Activated T-helper 2 cell treated with anti-CD3 and anti-CD28 coated beads, Interferon-gamma antibody, Interleukin-2, Interleukin-4, amounts not matched to agents 10 μg/mL and 5 μg/mL and 100 μg/mL, durations not matched to agents 14 hours and 24 hours and 36 hours (primary cell): ENCODE measurements at regions not wholly inside any gene's neighbourhood (a gene's known extent, or its start where the extent isn't known, plus 50 kb on each side); places are given as distances from the start of the nearest gene placed in this dataset.

Experiments
- DNase-seq: peaks from one replicate; pipeline ENCODE4 v3.0.0; 2021; ENCODE audit warnings: low spot score
- H3K27ac Mint-ChIP-seq: one replicate; pipeline ENCODE4 v1.8.0; 2021; ENCODE audit warnings: mixed read lengths
- H3K27me3 Mint-ChIP-seq: one replicate; pipeline ENCODE4 v1.8.0; 2021; ENCODE audit warnings: low read depth, mixed read lengths
- H3K36me3 Mint-ChIP-seq: one replicate; pipeline ENCODE4 v1.8.0; 2021; ENCODE audit warnings: low read depth, mixed read lengths
- H3K4me1 Mint-ChIP-seq: one replicate; pipeline ENCODE4 v1.8.0; 2021; ENCODE audit warnings: low read depth, mixed read lengths
- H3K4me3 Mint-ChIP-seq: one replicate; pipeline ENCODE4 v1.8.0; 2021; ENCODE audit warnings: low read depth, mild to moderate bottlenecking, moderate library complexity, mixed read lengths
- H3K9me3 Mint-ChIP-seq: one replicate; pipeline ENCODE4 v1.8.0; 2021; ENCODE audit warnings: mixed read lengths
- intact Hi-C: fragments of 100-400 bp; cut with micrococcal nuclease; formaldehyde crosslinking; loops from one replicate; pipeline ENCODE4 v1.15.1; 2023

- no peak overlapping the region for H3K4me3 Mint-ChIP-seq
- no peaks in the 10 kb centered on the region for H3K36me3 Mint-ChIP-seq
- intact Hi-C loops, result no loop called here
- H3K27me3 Mint-ChIP-seq, result no peaks in the 10 kb centered on the region
- no peaks in the 10 kb centered on the region for H3K9me3 Mint-ChIP-seq
- no peak overlapping the region for H3K27ac Mint-ChIP-seq
- no peaks in the 10 kb centered on the region for H3K4me1 Mint-ChIP-seq
- no peak for DNase-seq
Observed at GRCh38 chr2:120892967-120893667, 157.4 kb downstream of the GLI2 start.

DNA sequence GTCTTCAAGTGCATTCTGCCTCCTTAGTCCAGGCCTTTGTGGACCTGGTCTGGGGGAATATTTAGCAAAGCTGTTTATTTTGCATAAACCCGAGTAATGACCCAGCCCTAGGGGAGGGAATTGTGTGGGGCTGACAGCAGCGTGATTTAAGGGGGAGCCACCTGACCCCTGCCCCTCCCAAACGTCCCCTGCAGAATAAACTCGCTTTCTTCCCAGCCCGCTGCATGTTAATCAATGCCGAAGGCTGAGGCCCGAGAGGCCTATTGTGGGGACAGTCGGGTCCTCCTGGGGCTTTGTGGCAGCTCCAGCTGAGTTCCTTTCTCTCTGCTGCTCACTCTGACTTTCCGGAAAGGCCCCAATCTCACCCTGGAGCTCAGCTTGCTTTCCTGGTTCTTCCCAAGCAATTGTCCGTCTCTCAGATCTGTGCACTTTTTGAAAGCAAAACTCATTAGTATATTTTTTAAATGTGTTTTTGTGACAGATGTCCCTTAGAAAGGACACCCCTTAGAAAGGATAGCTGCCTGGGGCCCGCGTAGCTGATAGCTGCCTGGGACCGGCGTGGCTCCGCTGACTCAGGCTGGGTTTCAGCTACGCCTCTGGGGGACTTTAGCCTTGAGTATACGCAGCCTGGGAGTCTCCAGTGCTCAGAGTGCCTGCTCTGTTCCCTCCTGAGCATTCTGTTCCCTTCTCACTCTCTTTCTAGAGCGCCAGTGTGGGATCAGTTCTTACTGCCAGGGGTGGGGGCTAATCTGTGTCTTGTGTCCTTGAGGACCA lies 158.3 kb downstream of the GLI2 start:
- no peaks in the 10 kb centered on the region for H3K4me1 Mint-ChIP-seq
- DNase-seq, result no peak
- no peaks in the 10 kb centered on the region for H3K9me3 Mint-ChIP-seq
- intact Hi-C loops, result no loop called here
- H3K4me3 Mint-ChIP-seq, result no peak overlapping the region
- H3K27ac Mint-ChIP-seq, result no peak overlapping the region
- no peaks in the 10 kb centered on the region for H3K27me3 Mint-ChIP-seq
- no peaks in the 10 kb centered on the region for H3K36me3 Mint-ChIP-seq

DNA sequence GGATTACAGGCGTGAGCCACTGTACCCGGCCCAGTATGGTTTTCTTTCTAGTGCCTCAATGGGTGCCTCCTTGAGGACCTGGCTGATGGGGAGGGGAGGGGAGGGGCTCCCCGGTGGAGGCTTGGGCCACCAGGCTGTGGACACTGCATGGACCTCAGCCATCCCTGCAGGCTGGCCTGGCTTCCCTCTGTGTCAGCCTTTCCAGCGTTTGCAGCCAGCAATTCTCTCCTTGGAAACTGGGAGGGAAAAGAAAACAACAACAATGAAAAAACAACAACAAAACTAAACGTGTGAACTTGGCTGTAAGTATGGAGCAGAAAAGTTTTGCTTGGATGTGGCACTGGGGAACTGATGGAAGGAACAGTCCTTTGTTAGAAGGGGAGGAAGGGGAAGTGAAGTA lies 159.3 kb downstream of the GLI2 start:
- Mint-ChIP-seq H3K27ac (no peak overlapping the region), H3K4me1 (no peaks in the 10 kb centered on the region), H3K27me3 (no peaks in the 10 kb centered on the region), H3K9me3 (no peaks in the 10 kb centered on the region), H3K4me3 (no peak overlapping the region), H3K36me3 (no peaks in the 10 kb centered on the region)
- DNase-seq, result no peak
- intact Hi-C loops, result no loop called here

GRCh38 chr2:120896126-120896525 lies 160.5 kb downstream of the GLI2 start:
- H3K36me3 Mint-ChIP-seq, result no peaks in the 10 kb centered on the region
- DNase-seq, result no peak
- no peak overlapping the region for H3K27ac Mint-ChIP-seq
- H3K9me3 Mint-ChIP-seq, result no peaks in the 10 kb centered on the region
- intact Hi-C loops, result no loop called here
- H3K4me3 Mint-ChIP-seq, result no peak overlapping the region
- H3K4me1 Mint-ChIP-seq, result no peaks in the 10 kb centered on the region
- no peaks in the 10 kb centered on the region for H3K27me3 Mint-ChIP-seq

- Mint-ChIP-seq H3K27ac (no peak overlapping the region), H3K4me3 (no peak overlapping the region), H3K36me3 (no peaks in the 10 kb centered on the region), H3K9me3 (no peaks in the 10 kb centered on the region), H3K27me3 (no peaks in the 10 kb centered on the region), H3K4me1 (no peaks in the 10 kb centered on the region)
- no peak for DNase-seq
- intact Hi-C loops, result no loop called here
Observed at GRCh38 chr2:120896901-120897300, 161.2 kb downstream of the GLI2 start.

DNA sequence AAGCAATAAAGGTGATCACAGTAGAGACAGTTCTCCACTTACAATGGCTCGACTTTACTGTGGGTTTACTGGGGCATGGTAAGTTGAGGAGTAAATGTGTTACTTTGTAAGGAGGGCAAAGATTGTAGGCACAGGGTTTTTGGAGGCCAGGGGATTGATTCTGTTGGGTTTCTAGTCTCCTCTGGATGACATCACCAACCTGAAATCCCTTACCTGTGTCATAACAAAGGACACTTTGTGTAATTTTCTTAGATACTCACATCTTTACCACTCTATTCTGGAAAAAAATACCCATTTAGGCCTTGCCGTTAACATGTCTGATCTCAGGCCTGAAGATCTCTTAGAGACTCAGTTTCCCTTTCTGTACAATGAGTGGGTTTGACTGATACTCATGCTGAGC lies 161.7 kb downstream of the GLI2 start:
- Mint-ChIP-seq H3K36me3 (no peaks in the 10 kb centered on the region), H3K27me3 (no peaks in the 10 kb centered on the region), H3K4me3 (no peak overlapping the region), H3K9me3 (no peaks in the 10 kb centered on the region), H3K4me1 (no peaks in the 10 kb centered on the region), H3K27ac (no peak overlapping the region)
- no peak for DNase-seq
- intact Hi-C loops, result no loop called here

GRCh38 chr2:120898496-120898895 lies 162.8 kb downstream of the GLI2 start:
- no peak overlapping the region for H3K27ac Mint-ChIP-seq
- H3K36me3 Mint-ChIP-seq, result no peaks in the 10 kb centered on the region
- no peaks in the 10 kb centered on the region for H3K27me3 Mint-ChIP-seq
- H3K4me3 Mint-ChIP-seq, result no peak overlapping the region
- DNase-seq, result no peak
- H3K4me1 Mint-ChIP-seq, result no peaks in the 10 kb centered on the region
- H3K9me3 Mint-ChIP-seq, result no peaks in the 10 kb centered on the region
- intact Hi-C loops, result no loop called here

DNA sequence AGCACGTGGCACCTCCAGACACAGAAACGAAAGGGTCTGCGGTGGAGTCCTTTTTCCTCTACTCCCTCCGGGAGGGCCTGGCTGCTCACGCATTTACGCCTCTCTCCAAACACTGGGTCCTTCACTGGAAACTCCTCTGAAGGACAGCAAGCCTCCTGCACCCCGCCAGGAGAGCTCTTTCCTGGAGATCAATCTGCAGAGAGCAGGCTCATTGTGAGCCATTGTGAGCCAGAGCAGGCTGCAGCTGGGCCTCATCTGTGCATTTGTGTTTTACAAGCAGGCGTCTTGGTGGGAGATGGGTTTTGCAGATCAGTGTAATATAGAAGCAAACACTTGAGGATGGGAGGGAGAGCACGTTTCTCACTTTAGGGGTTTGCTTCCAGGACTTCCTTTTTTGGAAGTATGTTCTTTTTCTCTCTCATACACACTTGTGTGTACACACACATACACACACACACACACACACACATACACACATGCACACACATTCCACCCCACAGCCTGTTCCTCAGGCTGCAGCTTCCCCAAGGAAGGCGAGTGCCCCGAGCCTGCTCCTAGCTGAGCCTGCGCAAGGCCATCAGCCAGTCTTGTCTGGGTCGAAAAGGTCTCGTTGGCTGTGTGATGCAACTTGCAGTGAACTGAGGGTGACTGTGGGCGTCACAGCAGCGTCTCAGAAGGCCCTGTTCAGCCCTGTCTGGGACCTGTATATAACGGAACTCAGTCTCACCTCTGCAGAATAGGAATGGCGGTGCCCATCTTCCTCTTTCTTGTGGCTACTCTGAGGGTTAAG lies 163.5 kb downstream of the GLI2 start:
- Mint-ChIP-seq H3K9me3 (no peaks in the 10 kb centered on the region), H3K4me1 (no peaks in the 10 kb centered on the region), H3K36me3 (no peaks in the 10 kb centered on the region), H3K27ac (no peak overlapping the region), H3K27me3 (no peaks in the 10 kb centered on the region), H3K4me3 (no peak overlapping the region)
- DNase-seq, result no peak
- intact Hi-C loops, result no loop called here

DNA sequence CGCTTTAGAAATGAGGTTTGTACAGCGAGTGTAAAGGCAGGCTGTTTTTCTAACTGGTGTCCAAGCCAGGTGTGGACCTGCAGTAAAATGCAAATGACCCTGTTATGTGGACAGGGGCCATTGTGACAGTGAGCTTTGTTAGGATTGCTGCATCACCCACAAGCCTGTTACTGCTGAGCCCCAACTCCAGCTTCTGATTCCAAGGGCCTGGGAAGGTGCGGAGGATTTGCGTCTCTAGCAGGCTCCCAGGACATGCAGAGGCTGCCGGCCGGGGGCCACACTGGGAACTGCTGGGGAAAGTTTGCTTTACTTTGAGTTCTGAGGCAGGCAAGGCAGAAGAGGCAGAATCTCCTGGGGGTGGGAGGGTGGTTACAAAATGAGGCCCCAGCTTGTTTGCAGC lies 164.1 kb downstream of the GLI2 start:
- no peaks in the 10 kb centered on the region for H3K27me3 Mint-ChIP-seq
- no peak overlapping the region for H3K4me3 Mint-ChIP-seq
- H3K27ac Mint-ChIP-seq, result no peak overlapping the region
- no peaks in the 10 kb centered on the region for H3K36me3 Mint-ChIP-seq
- no peak for DNase-seq
- intact Hi-C loops, result no loop called here
- no peaks in the 10 kb centered on the region for H3K4me1 Mint-ChIP-seq
- no peaks in the 10 kb centered on the region for H3K9me3 Mint-ChIP-seq

DNA sequence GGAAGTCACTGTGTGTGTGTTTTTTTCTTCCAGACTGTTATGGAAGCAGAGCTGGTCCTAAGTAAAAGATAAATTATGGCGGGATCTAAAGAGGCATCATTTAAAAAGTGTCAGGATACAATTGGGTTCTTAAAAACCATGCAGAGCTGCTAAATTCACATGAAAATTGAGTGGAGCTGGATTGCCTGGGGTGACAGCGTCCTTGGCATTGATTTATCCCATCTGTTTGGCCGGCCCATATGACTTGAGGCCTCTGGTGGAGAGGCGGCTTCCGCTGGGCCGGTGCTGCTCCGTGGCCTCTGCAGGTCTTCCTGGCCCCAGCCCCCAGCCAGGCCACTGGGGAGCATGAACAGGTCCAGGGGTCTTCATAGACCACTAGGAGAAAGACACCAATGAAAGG lies 165.5 kb downstream of the GLI2 start:
- no peak for DNase-seq
- no peak overlapping the region for H3K4me3 Mint-ChIP-seq
- no peaks in the 10 kb centered on the region for H3K36me3 Mint-ChIP-seq
- H3K9me3 Mint-ChIP-seq, result no peaks in the 10 kb centered on the region
- H3K27me3 Mint-ChIP-seq, result no peaks in the 10 kb centered on the region
- intact Hi-C loops, result no loop called here
- H3K27ac Mint-ChIP-seq, result no peak overlapping the region
- H3K4me1 Mint-ChIP-seq, result no peaks in the 10 kb centered on the region

GRCh38 chr2:120902592-120902991 lies 166.9 kb downstream of the GLI2 start:
- Mint-ChIP-seq H3K9me3 (no peaks in the 10 kb centered on the region), H3K27me3 (no peaks in the 10 kb centered on the region), H3K4me3 (no peak overlapping the region), H3K36me3 (no peaks in the 10 kb centered on the region), H3K27ac (no peak overlapping the region), H3K4me1 (no peaks in the 10 kb centered on the region)
- intact Hi-C loops, result no loop called here
- DNase-seq, result no peak

DNA sequence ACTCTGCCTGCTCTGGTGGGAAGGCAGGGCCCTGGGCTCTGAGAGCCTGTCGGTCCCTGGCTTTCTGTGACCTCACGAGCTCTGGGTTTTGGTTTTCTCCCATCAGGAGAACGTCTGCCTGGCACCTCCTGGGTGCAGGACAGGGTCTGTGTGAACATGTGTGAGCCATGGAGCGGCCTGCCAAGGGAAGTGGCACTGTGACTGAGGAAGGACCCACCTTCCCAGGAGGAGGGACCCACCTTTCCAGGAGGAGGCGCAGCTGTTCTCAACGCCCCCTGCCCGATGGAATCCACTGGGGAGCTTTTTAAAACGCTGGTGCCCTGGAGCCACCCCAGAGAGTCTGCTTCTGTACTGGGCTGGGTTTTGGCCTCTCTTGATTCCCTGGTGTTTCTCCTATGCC lies 168.7 kb downstream of the GLI2 start:
- Mint-ChIP-seq H3K36me3 (no peaks in the 10 kb centered on the region), H3K9me3 (no peaks in the 10 kb centered on the region), H3K4me3 (no peak overlapping the region), H3K27ac (no peak overlapping the region), H3K27me3 (no peaks in the 10 kb centered on the region), H3K4me1 (no peaks in the 10 kb centered on the region)
- intact Hi-C loops, result no loop called here
- no peak for DNase-seq

DNA sequence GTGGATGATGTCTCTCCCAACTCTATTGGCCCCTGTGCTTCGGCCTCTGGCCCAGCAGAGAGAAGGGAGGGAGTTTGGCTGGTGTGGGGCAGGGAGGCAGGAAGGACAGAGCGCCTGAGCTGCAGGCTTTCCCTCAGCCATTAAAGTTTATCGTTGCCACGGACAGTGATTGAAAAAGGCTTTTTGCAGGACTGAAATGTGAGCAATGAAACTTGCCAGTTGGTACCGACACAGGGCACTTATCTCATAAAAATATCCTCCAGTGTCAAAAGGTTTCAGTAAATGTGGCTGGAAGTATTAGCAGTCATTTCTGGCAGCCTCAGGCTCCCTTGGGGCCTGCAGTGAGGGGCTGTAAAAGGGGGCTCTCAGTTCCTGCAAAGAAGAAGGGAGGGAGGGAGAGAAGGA lies 169.2 kb downstream of the GLI2 start:
- Mint-ChIP-seq H3K36me3 (no peaks in the 10 kb centered on the region), H3K27me3 (no peaks in the 10 kb centered on the region), H3K27ac (no peak overlapping the region), H3K9me3 (no peaks in the 10 kb centered on the region), H3K4me1 (no peaks in the 10 kb centered on the region), H3K4me3 (no peak overlapping the region)
- intact Hi-C loops, result no loop called here
- no peak for DNase-seq
